ENCODE measurements at regions not wholly inside any gene's neighbourhood (a gene's known extent, or its start where the extent isn't known, plus 50 kb on each side); places are given as distances from the start of the nearest gene placed in this dataset.

DNA sequence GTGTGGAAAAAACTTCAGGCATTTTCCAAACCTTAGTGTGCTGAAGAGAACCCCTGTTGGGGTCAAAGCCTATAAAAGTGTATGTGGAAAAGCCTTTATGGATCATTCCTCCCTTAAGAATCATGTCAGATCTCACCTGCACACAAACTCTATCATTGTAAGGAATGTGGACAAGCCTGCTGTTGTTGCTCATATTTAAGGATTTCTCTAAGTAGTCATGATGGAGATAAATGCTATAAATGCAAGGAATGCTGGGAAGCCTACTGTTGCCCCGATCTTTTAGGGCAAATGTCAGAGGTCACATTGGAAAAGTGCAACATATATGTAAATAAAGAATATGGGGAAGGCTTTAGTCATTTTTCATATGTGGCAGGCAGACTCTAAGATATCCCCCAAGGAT, 129.5 kb downstream of the ICOS start:
- Histone ChIP-seq H3K9me3 (ENCODE audit: control insufficient read depth, insufficient read depth, low read depth, low read length) (no peaks in the 10 kb centered on the region), H3K4me1 (ENCODE audit: control insufficient read depth, insufficient read depth, low read length) (peaks cover 12% of the 10 kb centered on the region; the same call in 1 of the 2 replicates), H3K27ac (ENCODE audit: extremely low read depth, low read depth, low read length) (no peak overlapping the region), H3K36me3 (ENCODE audit: control insufficient read depth in 2 of 2, insufficient read depth in 1 of 2, low read length in 2 of 2) (no peaks in the 10 kb centered on the region), H3K4me3 (ENCODE audit: low read depth, low read length) (no peak overlapping the region)
- ChIA-PET CTCF (interaction anchor here (0.7 to 1.4 kb wide), 2 partner anchors 15 to 42 kb away, joined by 3 to 4 read pairs; no protein-coding TSS in a partner anchor), POLR2A (no interaction called here)
- TF ChIP-seq ELK4 (IDR thresholded peaks at IDR 0.05; ENCODE audit: borderline replicate concordance, low read depth, low read length) (no peak), ZNF311 (tag by site-specific recombination; IDR thresholded peaks at IDR 0.05; ENCODE audit: borderline replicate concordance) (no peak), ZNF658 (tag by site-specific recombination; IDR thresholded peaks at IDR 0.05) (no peak)

DNA sequence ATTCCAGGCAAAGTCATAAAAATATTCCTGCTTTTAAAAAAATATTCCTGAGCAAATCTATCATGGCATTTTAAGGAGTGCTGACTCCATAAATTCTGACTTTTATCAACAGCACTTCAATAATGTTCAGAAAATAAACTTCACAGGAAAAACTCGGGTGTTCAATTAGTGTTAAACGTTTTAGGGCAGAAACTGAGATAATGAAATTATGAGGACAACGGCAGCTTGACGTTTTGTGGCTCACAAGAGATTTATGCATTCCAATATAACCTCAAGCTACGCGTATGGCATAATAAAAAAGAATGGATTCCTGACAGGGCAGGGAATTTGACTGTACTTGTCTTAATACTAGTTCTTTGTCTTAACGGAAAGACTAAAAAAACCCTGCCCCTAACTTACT, 133.2 kb downstream of the ICOS start:
- no peak overlapping the region; the same call in 1 of the 2 replicates for H3K27ac ChIP-seq (ENCODE audit: extremely low read depth, low read depth, low read length)
- ChIA-PET POLR2A (no interaction called here), CTCF (interaction anchor here (0.6 to 1.1 kb wide), 3 partner anchors 19 to 937 kb away, joined by 3 read pairs; no protein-coding TSS in a partner anchor)
- no peaks in the 10 kb centered on the region for H3K36me3 ChIP-seq (ENCODE audit: control insufficient read depth in 2 of 2, insufficient read depth in 1 of 2, low read length in 2 of 2)
- peaks cover 12% of the 10 kb centered on the region; the same call in 1 of the 2 replicates for H3K4me1 ChIP-seq (ENCODE audit: control insufficient read depth, insufficient read depth, low read length)
- H3K9me3 ChIP-seq (ENCODE audit: control insufficient read depth, insufficient read depth, low read depth, low read length), result no peaks in the 10 kb centered on the region
- no peak overlapping the region for H3K4me3 ChIP-seq (ENCODE audit: low read depth, low read length)
- TF ChIP-seq ZNF324 (tag by site-specific recombination; IDR thresholded peaks at IDR 0.05) (no peak), ZNF776 (tag by site-specific recombination; IDR thresholded peaks at IDR 0.05; ENCODE audit: borderline replicate concordance) (no peak), ZNF311 (tag by site-specific recombination; IDR thresholded peaks at IDR 0.05; ENCODE audit: borderline replicate concordance) (no peak), KLF10 (tag by site-specific recombination; IDR thresholded peaks at IDR 0.05) (0 out of 2 replicates have a peak, but pooled peaks have one; percentile 36), BCL11B (tag by site-specific recombination; IDR thresholded peaks at IDR 0.05; ENCODE audit: low read depth) (peak; percentile 50; the same call in 1 of the 2 replicates), ZNF146 (tag by site-specific recombination; IDR thresholded peaks at IDR 0.05) (no peak), GLIS1 (tag by site-specific recombination; IDR thresholded peaks at IDR 0.05) (peak; percentile 7; the same call in 1 of the 2 replicates), ZBTB8A (tag by site-specific recombination; IDR thresholded peaks at IDR 0.05) (peak; percentile 45), OSR2 (tag by site-specific recombination; IDR thresholded peaks at IDR 0.05) (peak; percentile 88), HIC1 (tag by site-specific recombination; IDR thresholded peaks at IDR 0.05) (no peak), ZNF843 (tag by site-specific recombination; IDR thresholded peaks at IDR 0.05) (peak; percentile 87), ZNF112 (tag by site-specific recombination; IDR thresholded peaks at IDR 0.05) (no peak), ZNF677 (tag by site-specific recombination; IDR thresholded peaks at IDR 0.05) (no peak), TCF7L2 (IDR thresholded peaks at IDR 0.05; ENCODE audit: borderline replicate concordance, low read depth, low read length) (peak; percentile 92; the same call in 1 of the 2 replicates), MYNN (tag by site-specific recombination; IDR thresholded peaks at IDR 0.05; ENCODE audit: borderline replicate concordance) (no peak), ZBTB44 (tag by site-specific recombination; IDR thresholded peaks at IDR 0.05) (peak; percentile 25; the same call in 1 of the 2 replicates)
- TF ChIP-seq, protein P1, sequence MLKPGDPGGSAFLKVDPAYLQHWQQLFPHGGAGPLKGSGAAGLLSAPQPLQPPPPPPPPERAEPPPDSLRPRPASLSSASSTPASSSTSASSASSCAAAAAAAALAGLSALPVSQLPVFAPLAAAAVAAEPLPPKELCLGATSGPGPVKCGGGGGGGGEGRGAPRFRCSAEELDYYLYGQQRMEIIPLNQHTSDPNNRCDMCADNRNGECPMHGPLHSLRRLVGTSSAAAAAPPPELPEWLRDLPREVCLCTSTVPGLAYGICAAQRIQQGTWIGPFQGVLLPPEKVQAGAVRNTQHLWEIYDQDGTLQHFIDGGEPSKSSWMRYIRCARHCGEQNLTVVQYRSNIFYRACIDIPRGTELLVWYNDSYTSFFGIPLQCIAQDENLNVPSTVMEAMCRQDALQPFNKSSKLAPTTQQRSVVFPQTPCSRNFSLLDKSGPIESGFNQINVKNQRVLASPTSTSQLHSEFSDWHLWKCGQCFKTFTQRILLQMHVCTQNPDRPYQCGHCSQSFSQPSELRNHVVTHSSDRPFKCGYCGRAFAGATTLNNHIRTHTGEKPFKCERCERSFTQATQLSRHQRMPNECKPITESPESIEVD (tag by site-specific recombination; IDR thresholded peaks at IDR 0.05), result peak; percentile 98
- TF ChIP-seq, protein P2, sequence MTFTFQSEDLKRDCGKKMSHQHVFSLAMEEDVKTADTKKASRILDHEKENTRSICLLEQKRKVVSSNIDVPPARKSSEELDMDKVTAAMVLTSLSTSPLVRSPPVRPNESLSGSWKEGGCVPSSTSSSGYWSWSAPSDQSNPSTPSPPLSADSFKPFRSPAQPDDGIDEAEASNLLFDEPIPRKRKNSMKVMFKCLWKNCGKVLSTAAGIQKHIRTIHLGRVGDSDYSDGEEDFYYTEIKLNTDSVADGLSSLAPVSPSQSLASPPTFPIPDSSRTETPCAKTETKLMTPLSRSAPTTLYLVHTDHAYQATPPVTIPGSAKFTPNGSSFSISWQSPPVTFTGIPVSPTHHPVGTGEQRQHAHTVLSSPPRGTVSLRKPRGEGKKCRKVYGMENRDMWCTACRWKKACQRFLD (tag by site-specific recombination; IDR thresholded peaks at IDR 0.05), result no peak
- TF ChIP-seq, protein P3, sequence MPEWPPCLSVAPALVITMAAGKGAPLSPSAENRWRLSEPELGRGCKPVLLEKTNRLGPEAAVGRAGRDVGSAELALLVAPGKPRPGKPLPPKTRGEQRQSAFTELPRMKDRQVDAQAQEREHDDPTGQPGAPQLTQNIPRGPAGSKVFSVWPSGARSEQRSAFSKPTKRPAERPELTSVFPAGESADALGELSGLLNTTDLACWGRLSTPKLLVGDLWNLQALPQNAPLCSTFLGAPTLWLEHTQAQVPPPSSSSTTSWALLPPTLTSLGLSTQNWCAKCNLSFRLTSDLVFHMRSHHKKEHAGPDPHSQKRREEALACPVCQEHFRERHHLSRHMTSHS (tag by site-specific recombination; IDR thresholded peaks at IDR 0.05), result no peak
- TF ChIP-seq, protein P4, sequence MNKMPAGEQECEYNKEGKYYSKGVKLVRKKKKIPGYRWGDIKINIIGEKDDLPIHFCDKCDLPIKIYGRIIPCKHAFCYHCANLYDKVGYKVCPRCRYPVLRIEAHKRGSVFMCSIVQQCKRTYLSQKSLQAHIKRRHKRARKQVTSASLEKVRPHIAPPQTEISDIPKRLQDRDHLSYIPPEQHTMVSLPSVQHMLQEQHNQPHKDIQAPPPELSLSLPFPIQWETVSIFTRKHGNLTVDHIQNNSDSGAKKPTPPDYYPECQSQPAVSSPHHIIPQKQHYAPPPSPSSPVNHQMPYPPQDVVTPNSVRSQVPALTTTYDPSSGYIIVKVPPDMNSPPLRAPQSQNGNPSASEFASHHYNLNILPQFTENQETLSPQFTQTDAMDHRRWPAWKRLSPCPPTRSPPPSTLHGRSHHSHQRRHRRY (tag by site-specific recombination; IDR thresholded peaks at IDR 0.05), result no peak
- TF ChIP-seq, protein P5, sequence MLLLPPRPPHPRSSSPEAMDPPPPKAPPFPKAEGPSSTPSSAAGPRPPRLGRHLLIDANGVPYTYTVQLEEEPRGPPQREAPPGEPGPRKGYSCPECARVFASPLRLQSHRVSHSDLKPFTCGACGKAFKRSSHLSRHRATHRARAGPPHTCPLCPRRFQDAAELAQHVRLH (tag by site-specific recombination; IDR thresholded peaks at IDR 0.05), result 0 out of 2 replicates have a peak, but pooled peaks have one; percentile 16

Measured in HEK293 (cell line).